HG03439 (cell line): ENCODE measurements at regions not wholly inside any gene's neighbourhood (a gene's known extent, or its start where the extent isn't known, plus 50 kb on each side); places are given as distances from the start of the nearest gene placed in this dataset.
"Not testable (repeated sequence)": the region's sequence is repeated elsewhere in the genome, so short reads cannot be mapped to it uniquely, and the experiment has no call there.

Experiments used
- ATAC-seq: cut with Tn5 transposase; IDR thresholded peaks from one replicate; pipeline ENCODE4 v1.9.1; 2021; ENCODE audit warnings: mild to moderate bottlenecking, moderate library complexity; ENCODE audit not compliant: unreplicated experiment

DNA sequence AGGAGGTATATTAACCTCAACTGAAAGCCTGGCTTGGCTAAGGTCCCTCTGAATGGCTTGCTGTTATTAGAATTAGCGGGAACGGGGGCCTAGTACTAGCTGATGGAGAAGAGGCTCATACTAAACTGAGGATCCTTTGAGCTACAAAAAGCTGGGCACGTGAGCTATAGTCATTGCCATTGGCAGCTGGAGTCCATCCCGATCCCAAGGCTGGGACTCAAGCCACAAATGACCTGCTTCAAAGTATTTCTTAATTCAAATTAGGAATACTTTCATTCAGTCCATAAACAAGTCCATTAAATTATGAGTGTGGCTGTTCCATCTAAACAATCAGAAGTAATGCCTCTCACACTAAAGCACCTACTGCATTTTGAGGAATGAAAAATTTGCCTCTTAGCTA is 114.5 kb downstream of the DACT1 start:
- ATAC-seq = no peak

GRCh38 chr14:58752771-58753201 is 115.0 kb downstream of the DACT1 start:
- no peak for ATAC-seq

DNA sequence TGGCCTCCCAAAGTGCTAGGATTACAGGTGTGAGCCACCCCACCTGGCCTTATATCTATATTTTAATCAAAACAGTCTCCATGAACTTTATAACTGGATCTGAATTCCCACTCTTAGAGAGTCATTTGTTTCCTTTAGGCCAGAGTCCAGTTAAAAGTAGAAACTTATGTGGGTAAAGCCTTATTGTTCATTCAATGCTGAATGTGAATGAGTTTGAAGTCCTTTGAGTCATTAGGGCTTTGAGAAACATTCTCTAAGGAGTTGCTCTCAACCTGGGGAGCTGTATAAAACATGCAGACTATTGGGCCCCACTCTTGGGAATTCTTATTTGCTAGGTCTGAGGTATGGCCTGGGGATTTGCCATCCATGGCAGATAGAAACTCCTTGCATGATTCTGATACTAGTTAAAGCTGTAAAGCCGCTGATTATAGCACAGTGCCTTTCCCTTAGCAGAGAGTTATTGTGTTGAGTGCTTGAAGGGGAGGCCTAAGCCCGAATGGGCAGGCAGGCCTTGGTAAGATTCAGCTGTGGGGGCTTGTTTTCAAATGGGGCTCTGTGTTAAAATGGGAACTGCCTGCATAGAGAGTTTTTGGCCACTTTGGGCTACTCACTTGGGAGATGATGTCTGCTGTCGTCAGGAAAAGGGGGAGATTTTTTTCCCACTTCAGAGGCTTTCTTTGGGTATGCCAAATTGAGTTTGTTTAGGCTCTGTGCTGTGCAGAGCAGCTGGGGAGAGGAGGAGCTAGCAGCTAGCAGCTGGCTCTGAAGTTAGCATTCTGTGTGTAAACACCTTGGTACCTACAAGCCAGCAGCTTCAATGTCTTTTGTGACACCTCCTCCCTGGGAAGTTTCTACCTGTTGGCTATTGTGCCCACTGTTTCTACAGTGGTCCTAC is 117.5 kb downstream of the DACT1 start:
- ATAC-seq = no peak

GRCh38 chr14:58760121-58760520 is 122.4 kb downstream of the DACT1 start:
- no peak for ATAC-seq

DNA sequence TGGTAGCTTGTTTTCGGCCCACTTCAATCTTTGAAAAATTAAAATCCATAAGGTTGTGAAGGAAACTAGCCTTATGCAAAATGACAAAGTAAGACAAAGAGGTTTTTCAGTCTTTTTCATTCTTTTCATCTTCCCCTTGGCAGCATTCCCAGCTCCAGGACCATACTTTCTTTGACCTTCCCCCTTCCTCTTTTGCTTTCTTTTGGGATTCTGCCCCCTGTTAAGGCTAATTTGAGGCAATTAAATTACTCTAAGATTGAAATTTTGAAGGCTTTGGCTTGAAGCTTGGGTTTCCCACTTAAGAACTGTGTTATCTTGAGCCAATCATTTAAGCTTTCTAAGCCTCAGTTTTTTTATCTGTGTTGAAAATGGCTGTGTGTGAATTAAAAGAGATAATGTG is 124.9 kb downstream of the DACT1 start:
- no peak for ATAC-seq

DNA sequence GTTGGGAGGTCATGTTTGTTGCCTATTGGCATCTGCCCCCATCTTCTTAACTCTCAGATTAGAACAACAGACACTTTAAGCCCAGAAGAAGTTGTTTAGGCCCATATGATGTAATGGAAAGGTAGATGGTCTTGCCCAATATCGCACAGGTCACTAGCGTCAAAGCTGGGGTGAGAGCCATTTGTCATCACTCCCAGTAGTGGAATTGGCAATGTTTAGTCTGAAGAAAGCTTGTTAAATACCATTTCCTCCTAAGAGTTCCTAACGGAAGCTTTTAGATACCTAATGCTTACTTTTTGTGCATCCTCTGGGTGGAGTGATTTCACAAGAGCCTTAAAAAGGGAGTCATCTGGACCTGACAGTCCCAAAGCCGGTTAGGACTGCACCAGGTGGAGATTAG is 125.4 kb downstream of the DACT1 start:
- no peak for ATAC-seq

DNA sequence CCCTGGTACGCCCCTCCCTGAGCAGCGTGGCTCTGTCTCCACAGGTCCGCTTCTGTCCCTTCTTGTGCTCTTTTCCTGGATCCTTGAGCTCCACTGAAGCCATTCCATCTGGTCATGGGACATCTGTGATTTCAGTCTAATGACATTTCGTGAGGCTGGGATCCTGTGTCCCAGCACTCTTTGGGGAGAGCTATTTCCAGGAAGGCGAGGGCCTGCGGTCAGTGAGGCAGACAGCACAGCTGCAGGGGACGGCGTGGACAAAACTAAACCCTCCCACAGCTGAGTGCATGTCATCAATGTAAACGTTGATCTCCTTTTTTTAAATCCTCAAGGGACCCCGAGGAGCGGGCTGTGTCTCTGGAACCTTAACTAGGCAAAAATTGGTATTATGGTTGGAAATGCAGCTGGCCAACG is 127.7 kb downstream of the DACT1 start:
- no peak for ATAC-seq

DNA sequence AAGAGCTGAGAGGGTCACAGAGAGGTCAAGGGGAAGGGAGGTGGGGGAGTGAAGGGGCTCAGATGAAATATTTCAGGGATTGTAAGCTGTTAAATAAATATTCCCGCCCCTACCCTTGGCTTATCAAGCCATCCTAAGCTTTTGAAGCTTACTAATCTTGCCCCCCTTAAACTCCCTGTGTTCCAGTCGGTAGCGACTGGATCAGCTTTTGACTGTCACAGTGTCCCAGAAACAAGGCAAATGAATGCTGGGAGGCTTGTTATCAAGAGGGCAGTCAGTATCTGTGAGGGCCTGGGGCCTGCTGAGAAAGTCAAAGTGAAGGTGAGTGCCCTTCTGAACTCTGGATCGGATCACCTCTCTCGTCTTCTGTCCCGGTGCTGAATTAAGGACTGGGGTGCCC is 128.1 kb downstream of the DACT1 start:
- no peak for ATAC-seq

- no peak for ATAC-seq
Observed at GRCh38 chr14:58769011-58769643, 131.4 kb downstream of the DACT1 start.

GRCh38 chr14:58769771-58770170 is 132.0 kb downstream of the DACT1 start:
- ATAC-seq = no peak

DNA sequence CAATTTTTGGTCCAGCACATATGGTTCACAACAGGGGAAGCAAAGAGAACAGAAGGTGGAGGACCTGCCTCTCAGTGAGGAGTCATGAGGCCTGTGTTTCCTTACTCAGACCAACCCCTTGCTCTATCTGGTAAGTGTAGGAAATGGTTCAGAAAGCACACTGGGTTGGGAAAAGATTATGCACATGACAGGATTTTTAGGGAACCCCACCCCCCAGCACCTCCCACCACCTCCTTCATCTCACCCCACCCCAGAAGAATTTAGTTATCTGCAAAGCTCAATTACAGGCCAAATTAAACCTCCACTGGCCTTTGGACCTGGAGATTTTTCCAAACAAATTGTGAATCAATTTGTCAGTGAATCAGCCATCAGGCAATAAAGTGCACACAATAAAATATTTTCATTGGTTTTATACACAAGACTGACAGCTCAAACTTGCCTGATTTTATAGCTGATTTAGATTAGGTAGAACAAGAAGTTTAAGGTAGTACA is 132.8 kb downstream of the DACT1 start:
- no peak for ATAC-seq

DNA sequence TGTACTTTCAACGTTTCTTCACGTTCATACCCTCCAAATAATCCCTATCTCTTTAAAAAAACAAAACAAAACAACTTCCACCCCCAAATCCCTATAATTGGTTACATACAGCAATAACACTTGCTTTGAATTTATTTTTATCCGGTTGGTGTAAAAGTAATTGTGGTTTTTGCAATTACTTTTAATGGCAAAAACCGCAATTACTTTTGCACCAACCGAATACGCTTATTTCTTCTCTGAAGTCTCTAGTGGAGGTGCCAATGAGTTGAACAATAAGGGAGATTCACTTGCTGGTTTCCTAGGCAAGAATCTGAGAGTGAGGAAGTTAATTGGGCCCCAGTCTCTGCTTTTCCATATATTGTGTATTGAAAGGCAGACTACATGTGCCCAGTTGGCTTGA is 133.3 kb downstream of the DACT1 start:
- ATAC-seq = no peak

DNA sequence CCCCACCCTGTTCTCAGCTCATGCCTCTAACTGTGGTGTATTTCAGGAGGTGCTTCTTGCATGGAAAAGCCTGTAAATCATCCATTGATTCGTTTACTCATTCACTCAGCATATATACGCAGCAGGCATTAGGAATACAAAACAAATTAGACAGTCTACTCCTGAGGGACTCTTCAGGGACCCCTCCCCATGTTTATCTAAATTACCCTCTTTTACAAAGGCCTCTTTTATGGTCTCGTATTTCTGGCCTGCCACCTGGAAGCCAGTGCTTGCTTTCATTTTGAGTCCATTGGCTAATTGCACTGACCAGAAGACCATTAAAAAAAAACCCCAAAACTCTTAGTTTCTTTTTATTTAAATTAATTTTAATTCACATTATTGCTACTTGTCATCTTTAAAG is 134.4 kb downstream of the DACT1 start:
- no peak for ATAC-seq

GRCh38 chr14:58772794-58773620 is 135.2 kb downstream of the DACT1 start:
- ATAC-seq = no peak

- no peak for ATAC-seq
Observed at GRCh38 chr14:58774531-58774930, 136.8 kb downstream of the DACT1 start.

GRCh38 chr14:58775130-58775529 is 137.4 kb downstream of the DACT1 start:
- not testable (repeated sequence) for ATAC-seq

GRCh38 chr14:58776516-58776915 is 138.8 kb downstream of the DACT1 start:
- no peak for ATAC-seq

- ATAC-seq = no peak
Observed at GRCh38 chr14:58777541-58777979, 139.8 kb downstream of the DACT1 start.

DNA sequence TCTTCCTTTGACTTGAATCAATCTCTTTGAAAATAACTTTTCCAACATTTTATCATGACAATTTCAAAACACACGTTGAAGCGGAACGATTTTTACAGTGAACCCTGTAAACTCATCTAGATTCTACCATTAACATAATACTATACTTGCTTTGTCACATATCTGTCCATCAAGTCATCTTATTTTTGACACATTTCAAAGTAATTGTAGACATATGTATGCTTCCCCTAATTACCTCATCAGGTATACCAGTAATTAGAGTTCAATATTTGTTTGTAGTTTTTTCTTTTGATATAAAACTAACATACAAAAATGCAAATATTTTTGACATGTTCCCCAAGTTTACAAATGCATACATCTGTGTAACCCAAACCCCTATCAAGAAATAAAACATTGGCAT is 140.4 kb downstream of the DACT1 start:
- no peak for ATAC-seq

DNA sequence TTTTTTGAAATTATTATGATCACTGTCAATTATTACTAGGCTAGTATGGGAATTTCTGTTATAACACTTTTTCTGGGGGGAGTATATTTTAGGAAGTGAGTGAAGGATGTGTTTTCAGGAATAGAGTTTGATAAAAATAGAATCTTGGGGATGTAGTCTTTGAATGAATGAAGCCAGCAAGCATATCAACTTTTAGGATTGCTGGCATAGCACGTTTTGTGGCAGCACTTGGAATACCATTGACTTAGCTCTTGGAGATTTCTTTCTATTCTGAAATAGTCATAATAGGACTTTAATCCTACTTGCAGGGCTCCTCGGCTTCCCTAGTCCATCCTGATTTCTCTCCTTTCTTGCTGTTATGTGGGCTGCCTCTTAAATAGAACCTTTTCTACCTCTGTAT is 141.6 kb downstream of the DACT1 start:
- no peak for ATAC-seq

GRCh38 chr14:58780185-58780584 is 142.4 kb downstream of the DACT1 start:
- no peak for ATAC-seq
